Glomerular endothelial cell (primary cell): ENCODE measurements at regions not wholly inside any gene's neighbourhood (a gene's known extent, or its start where the extent isn't known, plus 50 kb on each side); places are given as distances from the start of the nearest gene placed in this dataset.
"Not testable (repeated sequence)": the region's sequence is repeated elsewhere in the genome, so short reads cannot be mapped to it uniquely, and the experiment has no call there.

Experiments used
- DNase-seq: peaks from one replicate; pipeline ENCODE4 v3.0.0-alpha.2; 2011; ENCODE audit warnings: low read depth, low spot score; ENCODE audit errors: extremely low read depth

GRCh38 chr2:176936410-176936809, 276.2 kb upstream of the HNRNPA3 start:
- no peak for DNase-seq

- no peak for DNase-seq
Observed at GRCh38 chr2:176944998-176945397, 267.6 kb upstream of the HNRNPA3 start.

GRCh38 chr2:176947754-176948153, 264.8 kb upstream of the HNRNPA3 start:
- no peak for DNase-seq

- DNase-seq: not testable (repeated sequence)
Observed at GRCh38 chr2:176951218-176951617, 261.4 kb upstream of the HNRNPA3 start.

- no peak for DNase-seq
Observed at GRCh38 chr2:176956791-176957190, 255.8 kb upstream of the HNRNPA3 start.

GRCh38 chr2:176959614-176960013, 253.0 kb upstream of the HNRNPA3 start:
- DNase-seq: no peak

GRCh38 chr2:176960061-176960460, 252.5 kb upstream of the HNRNPA3 start:
- no peak for DNase-seq

- DNase-seq: no peak
Observed at GRCh38 chr2:176960736-176961520, 251.7 kb upstream of the HNRNPA3 start.

- no peak for DNase-seq
Observed at GRCh38 chr2:176961775-176962619, 250.6 kb upstream of the HNRNPA3 start.

GRCh38 chr2:176963568-176964287, 248.9 kb upstream of the HNRNPA3 start:
- no peak for DNase-seq

- DNase-seq: no peak
Observed at GRCh38 chr2:176967911-176968450, 244.6 kb upstream of the HNRNPA3 start.

- DNase-seq: no peak
Observed at GRCh38 chr2:176969642-176970359, 242.8 kb upstream of the HNRNPA3 start.

- DNase-seq: no peak
Observed at GRCh38 chr2:176976736-176977685, 235.6 kb upstream of the HNRNPA3 start.

GRCh38 chr2:176978921-176979320, 233.7 kb upstream of the HNRNPA3 start:
- DNase-seq: no peak

- DNase-seq: no peak
Observed at GRCh38 chr2:176979981-176980710, 232.4 kb upstream of the HNRNPA3 start.

GRCh38 chr2:176984987-176985386, 227.6 kb upstream of the HNRNPA3 start:
- no peak for DNase-seq

GRCh38 chr2:176985871-176986270, 226.7 kb upstream of the HNRNPA3 start:
- DNase-seq: no peak

GRCh38 chr2:176986487-176986886, 226.1 kb upstream of the HNRNPA3 start:
- no peak for DNase-seq

GRCh38 chr2:176991411-176991810, 221.2 kb upstream of the HNRNPA3 start:
- no peak for DNase-seq
